HL-60 (cell line): ENCODE measurements at regions not wholly inside any gene's neighbourhood (a gene's known extent, or its start where the extent isn't known, plus 50 kb on each side); places are given as distances from the start of the nearest gene placed in this dataset.

ENCODE experiments used
- DNase-seq, 2 experiments: peaks; one replicate each; pipeline ENCODE4 v3.0.0-alpha.2; 2010 to 2020; ENCODE audit warnings: low read depth in 1 of 2, low spot score in 1 of 2
- H3K27ac ChIP-seq: fragments of 250-450 bp; sonication (Bioruptor Pico); replicated peaks from 2 replicates; pipeline ENCODE4 v1.5.1; 2020; ENCODE audit warnings: mild to moderate bottlenecking, moderate library complexity
- H3K27me3 ChIP-seq: fragments of 250-450 bp; sonication (Bioruptor Pico); 2 replicates; pipeline ENCODE4 v1.5.1; 2021; ENCODE audit warnings: mild to moderate bottlenecking, moderate library complexity; ENCODE audit not compliant: insufficient read depth, poor library complexity, severe bottlenecking
- H3K4me3 ChIP-seq: replicated peaks from 2 replicates; pipeline ENCODE4 v1.5.1; 2011; ENCODE audit warnings: mild to moderate bottlenecking, control low read depth, low read length; ENCODE audit not compliant: insufficient read depth
- GABPA ChIP-seq: IDR thresholded peaks from 2 replicates; pipeline ENCODE4 v1.6.1; 2012; ENCODE audit warnings: low read depth
- POLR2AphosphoS5 ChIP-seq: IDR thresholded peaks from 2 replicates; pipeline ENCODE4 v1.6.1; 2012; ENCODE audit warnings: low read depth
- SPI1 ChIP-seq: IDR thresholded peaks from 2 replicates; pipeline ENCODE4 v1.6.1; 2012; ENCODE audit warnings: low read depth, mild to moderate bottlenecking, borderline replicate concordance
- TF ChIP-seq, protein P1 (sequence below): IDR thresholded peaks from one replicate; pipeline ENCODE4 v1.5.1; 2011; ENCODE audit warnings: low read length, control low read depth, inconsistent platforms; ENCODE audit not compliant: insufficient read depth
- TF ChIP-seq, protein P2 (sequence below): IDR thresholded peaks from 2 replicates; pipeline ENCODE4 v1.6.1; 2012; ENCODE audit warnings: low read depth; ENCODE audit not compliant: insufficient replicate concordance

DNA sequence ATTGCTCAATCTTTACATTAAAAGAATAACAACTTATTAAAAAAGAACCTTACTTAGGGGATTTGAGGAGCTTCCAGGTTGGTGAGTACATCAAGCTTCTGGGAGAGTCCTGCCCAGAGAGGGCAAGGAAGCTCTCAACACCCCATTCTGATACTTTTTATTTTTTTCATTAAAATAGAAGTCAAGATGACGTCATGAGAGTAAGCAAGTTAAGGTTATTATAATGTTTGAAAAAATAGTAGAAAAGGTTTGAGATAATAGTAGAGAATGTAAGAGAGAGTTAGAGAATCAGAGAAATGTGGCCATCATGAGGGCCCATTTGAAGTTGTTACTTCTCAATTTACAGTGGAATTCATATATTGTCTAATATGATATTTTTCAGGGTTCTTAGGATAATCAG, 221.0 kb upstream of the SLC16A7 start:
- Histone ChIP-seq H3K27ac (no peak overlapping the region), H3K27me3 (no peaks in the 10 kb centered on the region), H3K4me3 (no peak overlapping the region)
- DNase-seq = no peak
- TF ChIP-seq, protein P1, sequence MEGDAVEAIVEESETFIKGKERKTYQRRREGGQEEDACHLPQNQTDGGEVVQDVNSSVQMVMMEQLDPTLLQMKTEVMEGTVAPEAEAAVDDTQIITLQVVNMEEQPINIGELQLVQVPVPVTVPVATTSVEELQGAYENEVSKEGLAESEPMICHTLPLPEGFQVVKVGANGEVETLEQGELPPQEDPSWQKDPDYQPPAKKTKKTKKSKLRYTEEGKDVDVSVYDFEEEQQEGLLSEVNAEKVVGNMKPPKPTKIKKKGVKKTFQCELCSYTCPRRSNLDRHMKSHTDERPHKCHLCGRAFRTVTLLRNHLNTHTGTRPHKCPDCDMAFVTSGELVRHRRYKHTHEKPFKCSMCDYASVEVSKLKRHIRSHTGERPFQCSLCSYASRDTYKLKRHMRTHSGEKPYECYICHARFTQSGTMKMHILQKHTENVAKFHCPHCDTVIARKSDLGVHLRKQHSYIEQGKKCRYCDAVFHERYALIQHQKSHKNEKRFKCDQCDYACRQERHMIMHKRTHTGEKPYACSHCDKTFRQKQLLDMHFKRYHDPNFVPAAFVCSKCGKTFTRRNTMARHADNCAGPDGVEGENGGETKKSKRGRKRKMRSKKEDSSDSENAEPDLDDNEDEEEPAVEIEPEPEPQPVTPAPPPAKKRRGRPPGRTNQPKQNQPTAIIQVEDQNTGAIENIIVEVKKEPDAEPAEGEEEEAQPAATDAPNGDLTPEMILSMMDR = no peak
- TF ChIP-seq SPI1 (no peak), GABPA (no peak), POLR2AphosphoS5 (no peak)
- TF ChIP-seq, protein P2, sequence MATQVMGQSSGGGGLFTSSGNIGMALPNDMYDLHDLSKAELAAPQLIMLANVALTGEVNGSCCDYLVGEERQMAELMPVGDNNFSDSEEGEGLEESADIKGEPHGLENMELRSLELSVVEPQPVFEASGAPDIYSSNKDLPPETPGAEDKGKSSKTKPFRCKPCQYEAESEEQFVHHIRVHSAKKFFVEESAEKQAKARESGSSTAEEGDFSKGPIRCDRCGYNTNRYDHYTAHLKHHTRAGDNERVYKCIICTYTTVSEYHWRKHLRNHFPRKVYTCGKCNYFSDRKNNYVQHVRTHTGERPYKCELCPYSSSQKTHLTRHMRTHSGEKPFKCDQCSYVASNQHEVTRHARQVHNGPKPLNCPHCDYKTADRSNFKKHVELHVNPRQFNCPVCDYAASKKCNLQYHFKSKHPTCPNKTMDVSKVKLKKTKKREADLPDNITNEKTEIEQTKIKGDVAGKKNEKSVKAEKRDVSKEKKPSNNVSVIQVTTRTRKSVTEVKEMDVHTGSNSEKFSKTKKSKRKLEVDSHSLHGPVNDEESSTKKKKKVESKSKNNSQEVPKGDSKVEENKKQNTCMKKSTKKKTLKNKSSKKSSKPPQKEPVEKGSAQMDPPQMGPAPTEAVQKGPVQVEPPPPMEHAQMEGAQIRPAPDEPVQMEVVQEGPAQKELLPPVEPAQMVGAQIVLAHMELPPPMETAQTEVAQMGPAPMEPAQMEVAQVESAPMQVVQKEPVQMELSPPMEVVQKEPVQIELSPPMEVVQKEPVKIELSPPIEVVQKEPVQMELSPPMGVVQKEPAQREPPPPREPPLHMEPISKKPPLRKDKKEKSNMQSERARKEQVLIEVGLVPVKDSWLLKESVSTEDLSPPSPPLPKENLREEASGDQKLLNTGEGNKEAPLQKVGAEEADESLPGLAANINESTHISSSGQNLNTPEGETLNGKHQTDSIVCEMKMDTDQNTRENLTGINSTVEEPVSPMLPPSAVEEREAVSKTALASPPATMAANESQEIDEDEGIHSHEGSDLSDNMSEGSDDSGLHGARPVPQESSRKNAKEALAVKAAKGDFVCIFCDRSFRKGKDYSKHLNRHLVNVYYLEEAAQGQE = no peak

DNA sequence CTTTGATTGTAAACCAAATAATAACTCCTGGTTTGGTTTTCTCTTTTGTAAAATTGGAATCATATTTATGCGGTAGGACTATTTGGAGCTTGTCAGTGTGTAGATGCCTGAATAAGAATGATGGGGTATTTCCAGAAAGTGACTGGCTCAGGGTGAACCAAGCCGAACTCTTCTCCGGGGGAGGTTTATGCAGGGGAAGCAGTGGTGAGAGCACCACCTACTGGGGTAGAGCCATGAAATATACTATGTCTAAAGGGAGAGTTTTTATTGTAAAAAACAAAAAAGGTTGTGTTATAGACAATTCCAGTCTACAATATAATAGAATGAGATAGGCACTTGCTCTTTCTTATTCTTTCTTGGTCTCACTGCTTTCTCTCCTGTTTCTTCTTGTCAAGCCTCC, 222.9 kb upstream of the SLC16A7 start:
- Histone ChIP-seq H3K4me3 (no peak overlapping the region), H3K27ac (no peak overlapping the region), H3K27me3 (no peaks in the 10 kb centered on the region)
- DNase-seq = no peak
- TF ChIP-seq, protein P1 = no peak
- TF ChIP-seq GABPA = no peak
- TF ChIP-seq, protein P2 = no peak
- TF ChIP-seq SPI1 = no peak
- TF ChIP-seq POLR2AphosphoS5 = no peak

DNA sequence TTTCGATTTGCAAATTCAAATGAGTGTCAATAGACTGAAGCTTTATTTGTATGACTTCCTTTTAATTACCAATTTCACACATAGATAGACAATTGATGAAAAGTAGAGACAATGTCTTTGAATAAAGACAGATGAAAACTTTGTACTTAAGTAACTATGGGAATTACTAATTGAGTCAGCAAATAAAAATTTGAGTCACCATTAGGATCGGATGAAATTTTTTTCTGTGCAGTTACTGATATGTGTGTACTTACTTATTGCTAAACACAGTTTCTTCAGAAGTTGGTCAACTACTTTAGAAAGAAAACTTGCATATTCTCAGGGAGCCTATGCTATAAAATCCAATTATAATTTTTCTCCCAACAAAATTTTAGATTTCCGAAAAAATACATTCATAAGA, 224.9 kb upstream of the SLC16A7 start:
- no peak overlapping the region for H3K4me3 ChIP-seq
- no peak overlapping the region for H3K27ac ChIP-seq
- no peak for DNase-seq
- H3K27me3 ChIP-seq = no peaks in the 10 kb centered on the region
- TF ChIP-seq GABPA (no peak), POLR2AphosphoS5 (no peak), SPI1 (no peak)
- TF ChIP-seq, protein P1 = no peak
- TF ChIP-seq, protein P2 = no peak
